ENCODE measurements at regions not wholly inside any gene's neighbourhood (a gene's known extent, or its start where the extent isn't known, plus 50 kb on each side); places are given as distances from the start of the nearest gene placed in this dataset.

DNA sequence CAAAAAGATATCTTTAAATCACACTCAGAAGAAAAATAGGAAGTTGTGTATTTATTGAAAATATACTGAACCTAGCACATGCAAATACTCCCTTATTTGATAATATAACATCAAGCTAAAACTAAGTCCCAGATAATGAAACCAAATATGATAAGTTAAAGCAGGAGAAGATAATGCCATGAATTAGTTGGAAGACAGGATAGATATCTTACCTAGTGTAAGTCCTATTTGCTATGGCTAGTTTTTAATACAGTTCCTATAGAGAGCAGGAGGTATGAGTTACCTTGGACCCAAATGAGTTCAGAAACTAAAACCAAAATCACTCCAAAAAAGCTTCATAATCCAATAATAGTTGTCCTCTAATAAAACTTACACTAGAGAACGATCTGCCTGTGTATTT lies 1407.1 kb upstream of the MIR17HG start:
- TF ChIP-seq, protein P1, sequence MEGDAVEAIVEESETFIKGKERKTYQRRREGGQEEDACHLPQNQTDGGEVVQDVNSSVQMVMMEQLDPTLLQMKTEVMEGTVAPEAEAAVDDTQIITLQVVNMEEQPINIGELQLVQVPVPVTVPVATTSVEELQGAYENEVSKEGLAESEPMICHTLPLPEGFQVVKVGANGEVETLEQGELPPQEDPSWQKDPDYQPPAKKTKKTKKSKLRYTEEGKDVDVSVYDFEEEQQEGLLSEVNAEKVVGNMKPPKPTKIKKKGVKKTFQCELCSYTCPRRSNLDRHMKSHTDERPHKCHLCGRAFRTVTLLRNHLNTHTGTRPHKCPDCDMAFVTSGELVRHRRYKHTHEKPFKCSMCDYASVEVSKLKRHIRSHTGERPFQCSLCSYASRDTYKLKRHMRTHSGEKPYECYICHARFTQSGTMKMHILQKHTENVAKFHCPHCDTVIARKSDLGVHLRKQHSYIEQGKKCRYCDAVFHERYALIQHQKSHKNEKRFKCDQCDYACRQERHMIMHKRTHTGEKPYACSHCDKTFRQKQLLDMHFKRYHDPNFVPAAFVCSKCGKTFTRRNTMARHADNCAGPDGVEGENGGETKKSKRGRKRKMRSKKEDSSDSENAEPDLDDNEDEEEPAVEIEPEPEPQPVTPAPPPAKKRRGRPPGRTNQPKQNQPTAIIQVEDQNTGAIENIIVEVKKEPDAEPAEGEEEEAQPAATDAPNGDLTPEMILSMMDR (IDR thresholded peaks at IDR 0.05), result no peak
- TF ChIP-seq POLR2A (IDR thresholded peaks at IDR 0.05), result no peak

All from thyroid gland (tissue), 4 donors.